ENCODE measurements at regions not wholly inside any gene's neighbourhood (a gene's known extent, or its start where the extent isn't known, plus 50 kb on each side); places are given as distances from the start of the nearest gene placed in this dataset.
"Not testable (repeated sequence)": the region's sequence is repeated elsewhere in the genome, so short reads cannot be mapped to it uniquely, and the experiment has no call there.

- H3K27me3 ChIP-seq (replicated peaks; ENCODE audit: insufficient read depth, low read depth, low read length, poor library complexity), result no peaks in the 10 kb centered on the region
- BruUV-seq (replicated peaks), result no TSS peak
- no peak overlapping the region for H3K4me3 ChIP-seq (ENCODE audit: low read depth, low read length, poor library complexity, severe bottlenecking)
- H3K4me1 ChIP-seq (ENCODE audit: insufficient read depth, low read length, poor library complexity, severe bottlenecking), result no peaks in the 10 kb centered on the region
- POLR2A ChIA-PET (ENCODE audit: low non-redundant PET), result no interaction called here
- no peak for DNase-seq (ENCODE audit: low spot score)
- CTCF ChIA-PET, result no interaction called here
- H3K9me3 ChIP-seq (ENCODE audit: low read depth, low read length, poor library complexity, severe bottlenecking), result no peaks in the 10 kb centered on the region
- TF ChIP-seq CTCF (conservative IDR thresholded peaks at IDR 0.05; ENCODE audit: low read depth, low read length), result no peak
- no peak for TF ChIP-seq EZH2 (IDR thresholded peaks at IDR 0.05; ENCODE audit: borderline replicate concordance, low read depth, low read length, poor library complexity, severe bottlenecking)
- H3K27ac ChIP-seq (ENCODE audit: low read depth, low read length, poor library complexity, severe bottlenecking), result no peak overlapping the region
- intact Hi-C loops (cut with micrococcal nuclease; ENCODE audit: unreplicated experiment), result no loop called here
- no peaks in the 10 kb centered on the region for H3K36me3 ChIP-seq (ENCODE audit: insufficient read depth, low read length, poor library complexity, severe bottlenecking)
Measured at GRCh38 chr15:58322253-58322652, 109.5 kb upstream of the LIPC start.

DNA sequence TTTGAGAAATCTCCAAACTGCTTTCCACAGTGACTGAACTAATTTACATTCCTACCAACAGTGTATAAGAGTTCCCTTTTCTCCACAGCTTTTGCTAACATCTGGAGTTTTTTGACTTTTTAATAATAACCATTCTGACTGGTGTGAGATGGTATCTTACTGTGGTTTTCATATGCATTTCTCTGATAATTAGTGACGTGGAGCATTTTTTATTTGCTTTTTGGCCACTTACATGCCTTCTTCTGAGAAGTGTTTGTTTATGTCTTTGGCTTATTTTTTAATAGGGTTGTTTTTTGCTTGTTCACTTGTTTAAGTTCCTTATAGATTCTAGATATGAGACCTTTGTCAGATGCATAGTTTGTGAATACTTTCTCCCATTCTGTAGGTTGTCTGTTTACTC is 108.5 kb upstream of the LIPC start:
- H3K9me3 ChIP-seq (ENCODE audit: low read depth, low read length, poor library complexity, severe bottlenecking); POLR2A ChIA-PET (ENCODE audit: low non-redundant PET); H3K36me3 ChIP-seq (ENCODE audit: insufficient read depth, low read length, poor library complexity, severe bottlenecking); H3K27ac ChIP-seq (ENCODE audit: low read depth, low read length, poor library complexity, severe bottlenecking); DNase-seq (ENCODE audit: low spot score); H3K27me3 ChIP-seq (replicated peaks; ENCODE audit: insufficient read depth, low read depth, low read length, poor library complexity); CTCF ChIA-PET; BruUV-seq (replicated peaks); intact Hi-C loops (cut with micrococcal nuclease; ENCODE audit: unreplicated experiment); H3K4me1 ChIP-seq (ENCODE audit: insufficient read depth, low read length, poor library complexity, severe bottlenecking); H3K4me3 ChIP-seq (ENCODE audit: low read depth, low read length, poor library complexity, severe bottlenecking): not testable (repeated sequence)

GRCh38 chr15:58324533-58324932 is 107.3 kb upstream of the LIPC start:
- TF ChIP-seq EZH2 (IDR thresholded peaks at IDR 0.05; ENCODE audit: borderline replicate concordance, low read depth, low read length, poor library complexity, severe bottlenecking) (no peak), CTCF (conservative IDR thresholded peaks at IDR 0.05; ENCODE audit: low read depth, low read length) (no peak)
- no peak for DNase-seq (ENCODE audit: low spot score)
- ChIA-PET CTCF (no interaction called here), POLR2A (ENCODE audit: low non-redundant PET) (no interaction called here)
- no peak overlapping the region for H3K4me3 ChIP-seq (ENCODE audit: low read depth, low read length, poor library complexity, severe bottlenecking)
- intact Hi-C loops (cut with micrococcal nuclease; ENCODE audit: unreplicated experiment), result no loop called here
- peaks cover 8% of the 10 kb centered on the region for H3K9me3 ChIP-seq (ENCODE audit: low read depth, low read length, poor library complexity, severe bottlenecking)
- H3K4me1 ChIP-seq (ENCODE audit: insufficient read depth, low read length, poor library complexity, severe bottlenecking), result no peaks in the 10 kb centered on the region
- no peak overlapping the region for H3K27ac ChIP-seq (ENCODE audit: low read depth, low read length, poor library complexity, severe bottlenecking)
- BruUV-seq (replicated peaks), result no TSS peak
- H3K27me3 ChIP-seq (replicated peaks; ENCODE audit: insufficient read depth, low read depth, low read length, poor library complexity), result no peaks in the 10 kb centered on the region
- H3K36me3 ChIP-seq (ENCODE audit: insufficient read depth, low read length, poor library complexity, severe bottlenecking), result no peaks in the 10 kb centered on the region

DNA sequence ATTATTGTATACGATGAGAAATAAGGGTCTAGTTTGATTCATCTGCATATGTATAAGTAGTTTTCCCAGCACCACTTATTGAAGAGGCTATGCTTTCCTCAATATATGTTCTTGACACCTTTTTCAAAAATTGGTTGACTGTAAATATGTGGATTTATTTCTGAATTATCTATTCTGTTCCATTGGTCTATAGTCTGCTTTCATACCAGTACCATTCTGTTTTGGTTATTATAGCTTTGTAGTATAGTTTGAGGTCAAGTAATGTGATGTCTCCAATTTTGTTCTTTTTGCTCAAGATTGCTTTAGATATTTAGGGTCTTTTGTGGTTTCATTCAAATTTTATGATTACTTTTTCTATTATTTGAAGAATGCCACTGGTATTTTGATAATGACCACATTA is 103.8 kb upstream of the LIPC start:
- CTCF ChIA-PET, result interaction anchor here (0.6 kb wide), 1 partner anchor 13 kb away, joined by 3 read pairs; no protein-coding TSS in a partner anchor
- no peak for TF ChIP-seq EZH2 (IDR thresholded peaks at IDR 0.05; ENCODE audit: borderline replicate concordance, low read depth, low read length, poor library complexity, severe bottlenecking)
- BruUV-seq (replicated peaks), result no TSS peak
- Histone ChIP-seq H3K27ac (ENCODE audit: low read depth, low read length, poor library complexity, severe bottlenecking) (no peak overlapping the region), H3K4me1 (ENCODE audit: insufficient read depth, low read length, poor library complexity, severe bottlenecking) (peaks cover 30% of the 10 kb centered on the region), H3K27me3 (replicated peaks; ENCODE audit: insufficient read depth, low read depth, low read length, poor library complexity) (no peaks in the 10 kb centered on the region), H3K9me3 (ENCODE audit: low read depth, low read length, poor library complexity, severe bottlenecking) (peaks cover 8% of the 10 kb centered on the region), H3K36me3 (ENCODE audit: insufficient read depth, low read length, poor library complexity, severe bottlenecking) (no peaks in the 10 kb centered on the region), H3K4me3 (ENCODE audit: low read depth, low read length, poor library complexity, severe bottlenecking) (no peak overlapping the region)
- DNase-seq (ENCODE audit: low spot score), result no peak
- intact Hi-C loops (cut with micrococcal nuclease; ENCODE audit: unreplicated experiment), result no loop called here
- POLR2A ChIA-PET (ENCODE audit: low non-redundant PET), result no interaction called here
